VCaP (cell line): ENCODE measurements at regions not wholly inside any gene's neighbourhood (a gene's known extent, or its start where the extent isn't known, plus 50 kb on each side); places are given as distances from the start of the nearest gene placed in this dataset.

Experiments
- H3K27ac ChIP-seq: fragments of 450-650 bp; 2 replicates; pipeline ENCODE4 v1.5.1; 2017
- CTCF ChIP-seq: fragments of 450-650 bp; conservative IDR thresholded peaks from 2 replicates; pipeline ENCODE4 v1.5.1; 2017; ENCODE audit warnings: mild to moderate bottlenecking, moderate library complexity

GRCh38 chr10:110387983-110388686 is 83.4 kb upstream of the SMNDC1 start:
- no peak for TF ChIP-seq CTCF
- H3K27ac ChIP-seq = no peak overlapping the region

- no peak for TF ChIP-seq CTCF
- no peak overlapping the region for H3K27ac ChIP-seq
Observed at GRCh38 chr10:110388687-110389052, 84.0 kb upstream of the SMNDC1 start.

GRCh38 chr10:110389255-110389654 is 84.5 kb upstream of the SMNDC1 start:
- no peak for TF ChIP-seq CTCF
- no peak overlapping the region for H3K27ac ChIP-seq

- H3K27ac ChIP-seq = peak overlapping the region; percentile 69
- TF ChIP-seq CTCF = no peak
Observed at GRCh38 chr10:110391541-110391940, 86.8 kb upstream of the SMNDC1 start.

GRCh38 chr10:110392121-110392520 is 87.4 kb upstream of the SMNDC1 start:
- peak overlapping the region; percentile 69 for H3K27ac ChIP-seq
- TF ChIP-seq CTCF = no peak

GRCh38 chr10:110392868-110393740 is 88.4 kb upstream of the SMNDC1 start:
- peak overlapping the region; percentile 69 for H3K27ac ChIP-seq
- TF ChIP-seq CTCF = no peak

- no peak overlapping the region; the same call in 1 of the 2 replicates for H3K27ac ChIP-seq
- TF ChIP-seq CTCF = no peak
Observed at GRCh38 chr10:110393866-110394265, 89.1 kb upstream of the SMNDC1 start.
